Osteocyte (in vitro differentiated cells): ENCODE measurements at regions not wholly inside any gene's neighbourhood (a gene's known extent, or its start where the extent isn't known, plus 50 kb on each side); places are given as distances from the start of the nearest gene placed in this dataset.
"Not testable (repeated sequence)": the region's sequence is repeated elsewhere in the genome, so short reads cannot be mapped to it uniquely, and the experiment has no call there.

Experiments used
- DNase-seq: peaks from one replicate; pipeline ENCODE4 v3.0.0; 2021; ENCODE audit warnings: mixed read lengths; ENCODE audit not compliant: unreplicated experiment; ENCODE audit errors: extremely low spot score
- H3K27ac Mint-ChIP-seq: one replicate; pipeline ENCODE4 v1.8.0; 2021; ENCODE audit warnings: mild to moderate bottlenecking, mixed read lengths; ENCODE audit not compliant: unreplicated experiment
- H3K27me3 Mint-ChIP-seq: one replicate; pipeline ENCODE4 v1.8.0; 2021; ENCODE audit warnings: mixed read lengths; ENCODE audit not compliant: unreplicated experiment
- H3K36me3 Mint-ChIP-seq: one replicate; pipeline ENCODE4 v1.8.0; 2021; ENCODE audit warnings: mixed read lengths; ENCODE audit not compliant: unreplicated experiment
- H3K4me1 Mint-ChIP-seq: one replicate; pipeline ENCODE4 v1.8.0; 2021; ENCODE audit warnings: mixed read lengths; ENCODE audit not compliant: unreplicated experiment
- H3K4me3 Mint-ChIP-seq: one replicate; pipeline ENCODE4 v1.8.0; 2021; ENCODE audit warnings: mild to moderate bottlenecking, moderate library complexity, mixed read lengths; ENCODE audit not compliant: unreplicated experiment
- H3K9me3 Mint-ChIP-seq: one replicate; pipeline ENCODE4 v1.8.0; 2021; ENCODE audit warnings: mixed read lengths; ENCODE audit not compliant: unreplicated experiment
- TF ChIP-seq, protein P1 (sequence below): fragments of 200-600 bp; sonication (generic); IDR thresholded peaks from 2 replicates; pipeline ENCODE4 v1.5.0; 2021; ENCODE audit warnings: antibody characterized with exemption, mild to moderate bottlenecking, moderate library complexity

DNA sequence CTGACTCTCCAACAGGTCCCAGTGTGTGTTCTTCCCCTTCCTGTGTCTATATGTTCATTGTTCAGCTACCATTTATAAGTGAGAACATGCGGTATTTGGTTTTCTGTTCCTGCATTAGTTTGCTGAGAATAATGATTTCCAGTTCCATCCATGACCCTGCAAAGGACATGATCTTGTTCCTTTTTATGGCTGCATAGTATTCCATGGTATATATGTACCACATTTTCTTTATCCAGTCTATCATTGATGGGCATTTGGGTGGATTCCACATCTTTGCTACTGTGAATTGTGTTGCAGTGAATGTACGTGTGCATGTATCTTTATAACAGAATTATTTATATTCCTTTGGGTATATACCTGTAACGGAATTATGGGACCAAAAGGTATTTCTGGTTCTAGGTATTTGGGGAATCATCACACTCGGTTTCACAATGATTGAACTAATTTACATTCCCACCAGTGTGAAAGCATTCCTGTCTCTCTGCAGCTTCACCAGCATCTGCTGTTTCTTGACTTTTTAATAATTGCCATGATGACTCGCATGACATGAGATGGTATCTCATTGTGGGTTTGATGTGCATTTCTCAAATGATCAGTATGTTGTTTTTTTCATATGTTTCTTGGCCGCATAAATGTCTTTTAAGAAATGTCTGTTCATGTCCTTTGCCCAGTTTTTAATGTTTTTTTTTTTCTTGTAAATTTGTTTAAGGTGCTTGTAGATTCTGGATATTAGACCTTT, 60.2 kb downstream of the LSMEM1 start:
- no peak overlapping the region for H3K4me3 Mint-ChIP-seq
- TF ChIP-seq, protein P1, sequence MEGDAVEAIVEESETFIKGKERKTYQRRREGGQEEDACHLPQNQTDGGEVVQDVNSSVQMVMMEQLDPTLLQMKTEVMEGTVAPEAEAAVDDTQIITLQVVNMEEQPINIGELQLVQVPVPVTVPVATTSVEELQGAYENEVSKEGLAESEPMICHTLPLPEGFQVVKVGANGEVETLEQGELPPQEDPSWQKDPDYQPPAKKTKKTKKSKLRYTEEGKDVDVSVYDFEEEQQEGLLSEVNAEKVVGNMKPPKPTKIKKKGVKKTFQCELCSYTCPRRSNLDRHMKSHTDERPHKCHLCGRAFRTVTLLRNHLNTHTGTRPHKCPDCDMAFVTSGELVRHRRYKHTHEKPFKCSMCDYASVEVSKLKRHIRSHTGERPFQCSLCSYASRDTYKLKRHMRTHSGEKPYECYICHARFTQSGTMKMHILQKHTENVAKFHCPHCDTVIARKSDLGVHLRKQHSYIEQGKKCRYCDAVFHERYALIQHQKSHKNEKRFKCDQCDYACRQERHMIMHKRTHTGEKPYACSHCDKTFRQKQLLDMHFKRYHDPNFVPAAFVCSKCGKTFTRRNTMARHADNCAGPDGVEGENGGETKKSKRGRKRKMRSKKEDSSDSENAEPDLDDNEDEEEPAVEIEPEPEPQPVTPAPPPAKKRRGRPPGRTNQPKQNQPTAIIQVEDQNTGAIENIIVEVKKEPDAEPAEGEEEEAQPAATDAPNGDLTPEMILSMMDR, result no peak
- H3K9me3 Mint-ChIP-seq, result peaks cover 11% of the 10 kb centered on the region
- H3K27me3 Mint-ChIP-seq, result peaks cover 44% of the 10 kb centered on the region
- H3K4me1 Mint-ChIP-seq, result no peaks in the 10 kb centered on the region
- H3K27ac Mint-ChIP-seq, result no peak overlapping the region
- DNase-seq, result no peak
- H3K36me3 Mint-ChIP-seq, result no peaks in the 10 kb centered on the region

DNA sequence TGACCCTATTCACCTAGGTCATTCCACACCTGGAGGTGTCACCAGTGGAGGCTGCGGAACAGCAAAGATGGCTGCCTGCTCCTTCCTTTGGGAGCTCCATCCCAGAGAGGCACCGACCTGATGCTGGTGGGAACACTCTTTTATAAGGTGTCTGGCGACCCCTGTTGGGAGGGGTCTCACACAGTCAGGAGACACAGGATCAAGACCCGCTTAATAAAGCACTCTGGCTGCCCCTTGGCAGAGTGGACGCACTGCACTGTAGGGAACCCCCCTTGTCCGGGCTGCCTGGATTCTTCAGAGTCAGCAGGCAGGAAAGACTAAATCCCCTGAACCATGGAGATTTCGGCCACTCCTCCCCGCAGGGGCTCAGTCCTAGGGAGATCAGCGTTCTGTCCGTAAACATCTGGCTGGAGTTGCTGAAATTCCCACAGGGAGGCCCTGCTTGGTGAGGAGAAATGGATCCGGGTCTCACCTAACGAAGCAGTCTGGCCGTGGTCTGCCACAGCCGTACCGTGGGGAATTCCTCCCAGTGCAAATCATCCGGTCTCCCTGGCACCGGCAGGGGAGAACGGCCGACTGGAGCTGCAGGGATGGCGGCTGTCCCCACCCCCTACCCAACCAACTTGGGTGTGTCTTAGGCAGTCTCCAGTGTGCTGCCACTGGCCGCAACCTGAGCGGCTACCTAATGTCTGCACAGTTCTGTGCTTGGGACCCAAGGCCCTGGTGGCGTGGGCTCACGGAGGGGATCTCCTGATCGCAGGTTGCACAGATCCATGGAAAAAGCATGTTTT, 66.1 kb downstream of the LSMEM1 start:
- H3K27ac Mint-ChIP-seq, result no peak overlapping the region
- no peaks in the 10 kb centered on the region for H3K4me1 Mint-ChIP-seq
- H3K36me3 Mint-ChIP-seq, result no peaks in the 10 kb centered on the region
- H3K4me3 Mint-ChIP-seq, result no peak overlapping the region
- H3K9me3 Mint-ChIP-seq, result peaks cover 11% of the 10 kb centered on the region
- TF ChIP-seq, protein P1, result no peak
- peaks cover 28% of the 10 kb centered on the region for H3K27me3 Mint-ChIP-seq
- no peak for DNase-seq

DNA sequence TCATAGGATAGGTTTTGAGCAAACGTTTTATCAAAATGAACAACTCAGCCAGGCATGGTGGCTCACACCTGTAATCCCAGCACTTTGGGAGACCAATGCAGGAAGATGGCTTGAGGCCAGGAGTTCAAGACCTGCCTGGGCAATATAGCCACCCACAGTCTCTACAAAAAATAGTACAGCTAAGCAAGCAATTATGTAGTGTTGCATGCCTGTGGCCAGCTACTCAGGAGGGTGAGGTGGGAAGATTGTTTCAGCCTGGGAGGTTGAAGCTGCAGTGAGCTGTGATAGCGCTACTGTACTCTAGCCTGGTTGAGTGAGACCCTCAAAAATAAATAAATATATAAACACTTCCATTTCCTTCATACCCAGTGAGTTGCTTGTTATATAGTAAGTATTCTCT, 67.1 kb downstream of the LSMEM1 start:
- no peak for DNase-seq
- no peak overlapping the region for H3K4me3 Mint-ChIP-seq
- H3K4me1 Mint-ChIP-seq, result no peaks in the 10 kb centered on the region
- peaks cover 28% of the 10 kb centered on the region for H3K27me3 Mint-ChIP-seq
- H3K36me3 Mint-ChIP-seq, result no peaks in the 10 kb centered on the region
- H3K27ac Mint-ChIP-seq, result no peak overlapping the region
- peaks cover 11% of the 10 kb centered on the region for H3K9me3 Mint-ChIP-seq
- TF ChIP-seq, protein P1, result no peak

DNA sequence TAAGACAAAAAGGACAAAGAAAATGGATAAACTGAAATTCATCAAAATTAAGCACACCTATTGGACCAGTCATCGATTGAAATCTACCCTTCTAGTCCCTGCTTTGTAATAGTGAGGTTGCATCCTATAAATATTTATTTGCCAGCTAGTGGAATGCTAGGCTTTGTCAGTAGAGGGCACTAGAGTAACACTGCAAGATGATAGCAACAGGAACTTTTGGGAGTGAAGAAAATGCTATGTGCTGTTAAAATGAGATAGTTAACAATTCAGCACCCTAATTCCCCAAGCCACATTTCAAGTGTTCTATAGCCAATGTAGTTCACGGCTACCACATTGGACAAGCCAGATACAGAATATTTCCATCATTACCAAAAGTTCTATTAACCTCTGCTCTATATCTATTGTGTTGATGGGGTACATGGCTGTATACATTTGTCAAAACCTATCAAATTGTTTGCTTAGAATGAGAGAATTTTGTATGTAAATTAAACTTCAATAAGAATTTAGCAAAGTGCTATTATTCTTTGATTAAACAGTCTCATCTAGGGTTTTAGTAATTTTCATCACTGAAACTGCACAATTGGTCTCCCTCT, 69.8 kb downstream of the LSMEM1 start:
- Mint-ChIP-seq H3K27ac (no peak overlapping the region), H3K4me1 (no peaks in the 10 kb centered on the region), H3K36me3 (no peaks in the 10 kb centered on the region), H3K4me3 (no peak overlapping the region), H3K9me3 (no peaks in the 10 kb centered on the region), H3K27me3 (peaks cover 12% of the 10 kb centered on the region)
- TF ChIP-seq, protein P1, result peak; percentile 90
- no peak for DNase-seq

DNA sequence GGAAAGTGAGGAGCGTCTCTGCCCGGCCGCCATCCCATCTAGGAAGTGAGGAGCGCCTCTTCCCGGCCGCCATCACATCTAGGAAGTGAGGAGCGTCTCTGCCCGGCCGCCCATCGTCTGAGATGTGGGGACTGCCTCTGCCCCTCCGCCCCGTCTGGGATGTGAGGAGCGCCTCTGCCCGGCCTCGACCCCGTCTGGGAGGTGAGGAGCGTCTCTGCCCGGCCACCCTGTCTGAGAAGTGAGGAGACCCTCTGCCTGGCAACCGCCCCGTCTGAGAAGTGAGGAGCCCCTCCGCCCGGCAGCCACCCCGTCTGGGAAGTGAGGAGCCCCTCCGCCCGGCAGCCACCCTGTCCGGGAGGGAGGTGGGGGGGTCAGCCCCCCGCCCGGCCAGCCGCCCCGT, 70.7 kb downstream of the LSMEM1 start:
- peaks cover 10% of the 10 kb centered on the region for H3K27me3 Mint-ChIP-seq
- not testable (repeated sequence) for H3K4me1 Mint-ChIP-seq, H3K36me3 Mint-ChIP-seq, DNase-seq, H3K27ac Mint-ChIP-seq, H3K4me3 Mint-ChIP-seq, H3K9me3 Mint-ChIP-seq
